NCI-H226 (cell line): ENCODE measurements at regions not wholly inside any gene's neighbourhood (a gene's known extent, or its start where the extent isn't known, plus 50 kb on each side); places are given as distances from the start of the nearest gene placed in this dataset.

ENCODE experiments used
- DNase-seq: peaks from one replicate; pipeline ENCODE4 v3.0.0-alpha.2; 2015

DNA sequence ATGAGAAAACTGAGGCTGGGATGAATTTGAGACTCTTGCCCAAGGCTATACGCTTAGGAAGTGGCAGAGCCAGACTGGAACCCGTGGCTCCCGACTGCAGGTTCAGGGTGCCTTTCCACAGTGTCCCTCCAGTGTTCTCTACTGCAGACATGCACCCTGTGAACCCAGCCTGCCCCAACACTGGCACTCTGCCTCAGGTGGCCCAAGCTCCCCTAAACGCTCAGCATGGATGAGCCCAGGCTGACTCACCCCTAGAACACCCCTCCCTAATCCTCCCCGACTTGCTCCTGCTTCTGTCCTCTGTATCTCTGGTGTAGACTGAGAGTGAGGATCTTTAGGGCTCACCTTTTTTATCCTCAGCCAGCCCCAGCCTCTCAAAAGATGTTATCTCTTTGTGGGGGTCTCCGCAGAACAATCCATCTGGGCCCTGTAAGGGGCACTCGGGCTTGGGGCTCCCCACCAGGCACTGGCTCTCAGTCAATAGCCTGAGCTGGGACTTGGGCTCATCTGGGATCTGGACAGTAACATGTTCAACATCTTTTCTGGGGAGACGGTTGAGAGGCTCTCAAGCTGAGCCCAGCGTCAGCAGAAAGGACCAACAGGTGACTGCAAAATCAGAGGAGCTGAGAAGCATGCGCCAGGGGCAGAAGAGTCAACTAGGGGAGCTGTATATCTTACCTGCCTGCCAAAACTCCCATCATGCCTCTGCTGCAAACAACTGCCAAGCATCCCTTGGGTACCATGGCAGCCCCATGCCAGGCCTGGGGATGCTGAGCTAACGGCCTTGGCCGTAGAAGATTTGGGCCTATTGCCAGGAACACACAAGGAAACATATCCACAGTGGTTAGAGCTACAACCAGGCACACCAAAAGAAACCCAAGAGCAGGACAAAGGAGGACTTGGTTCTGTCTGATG, 176.2 kb downstream of the BUD13 start:
- no peak for DNase-seq

DNA sequence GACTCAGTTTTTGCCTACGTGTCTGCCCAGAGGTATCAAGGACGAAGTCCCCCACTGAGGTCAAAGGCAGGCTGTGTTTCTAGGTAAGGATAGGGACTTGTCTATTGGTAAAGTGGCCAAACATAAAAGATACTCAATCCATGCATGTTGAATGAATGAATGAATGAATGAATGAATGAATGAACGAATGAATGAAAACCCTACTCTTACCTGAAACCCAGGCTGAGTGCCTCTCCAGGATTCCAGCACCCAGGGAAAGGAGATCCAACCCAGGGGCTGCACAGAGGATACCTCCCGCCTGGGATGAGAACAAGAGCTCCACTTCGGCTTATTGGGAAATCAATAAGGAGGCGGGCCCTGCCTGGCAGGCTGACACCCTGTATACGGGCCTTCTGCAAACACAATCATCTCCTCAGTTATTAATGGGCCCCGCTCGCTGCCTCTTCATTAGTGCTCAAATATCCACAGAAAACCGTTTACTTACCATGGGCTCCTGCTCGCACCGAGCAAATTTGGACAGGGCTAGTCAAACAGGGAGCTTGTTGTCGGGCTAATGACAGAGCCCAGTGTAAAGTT, 177.4 kb downstream of the BUD13 start:
- no peak for DNase-seq

- no peak for DNase-seq
Measured at GRCh38 chr11:116590844-116591570, 181.8 kb downstream of the BUD13 start.

DNA sequence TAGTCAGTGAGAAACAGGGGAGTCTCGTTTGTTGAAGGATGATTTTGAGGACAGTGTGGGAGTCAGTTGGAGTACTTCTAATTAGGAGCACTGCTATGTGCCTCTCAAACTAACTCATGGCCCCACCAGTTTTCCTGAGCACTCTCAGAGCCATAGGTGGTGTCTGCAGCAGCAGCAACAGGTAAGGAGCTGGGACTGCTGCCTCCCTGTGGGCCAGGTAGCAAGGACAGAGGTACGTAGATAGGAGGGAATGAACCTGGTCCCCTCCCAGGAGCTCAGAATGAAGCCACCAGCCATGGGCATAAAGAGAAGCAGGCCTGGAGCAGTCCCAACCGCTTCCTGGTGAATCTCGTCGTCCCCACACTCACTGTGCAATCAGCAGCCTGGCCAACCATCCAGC, 183.4 kb downstream of the BUD13 start:
- DNase-seq: no peak

GRCh38 chr11:116586392-116586791, 186.4 kb downstream of the BUD13 start:
- DNase-seq: no peak

- DNase-seq: no peak
Measured at GRCh38 chr11:116582571-116582970, 190.2 kb downstream of the BUD13 start.

DNA sequence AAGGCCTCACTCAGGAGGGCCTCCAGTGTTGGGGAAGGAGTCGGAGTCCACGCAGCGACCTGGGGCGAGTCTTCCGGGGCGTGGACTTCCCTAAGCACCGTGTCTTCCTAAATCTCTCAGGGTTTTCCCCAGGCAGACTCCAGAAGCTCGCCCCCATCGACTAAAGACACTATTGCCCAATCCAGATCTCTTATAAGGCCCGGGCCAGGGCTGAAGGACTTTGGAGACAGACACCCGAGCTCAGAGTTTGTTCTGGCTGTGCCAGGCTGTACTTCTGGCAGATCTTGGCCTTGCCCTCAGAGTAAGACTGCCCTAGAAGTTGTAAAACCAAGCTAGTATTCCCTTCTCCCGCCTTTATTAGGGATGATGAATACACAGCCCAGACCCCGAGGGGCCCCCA, 191.4 kb downstream of the BUD13 start:
- no peak for DNase-seq

- DNase-seq: no peak
Measured at GRCh38 chr11:116580799-116581198, 192.0 kb downstream of the BUD13 start.

DNA sequence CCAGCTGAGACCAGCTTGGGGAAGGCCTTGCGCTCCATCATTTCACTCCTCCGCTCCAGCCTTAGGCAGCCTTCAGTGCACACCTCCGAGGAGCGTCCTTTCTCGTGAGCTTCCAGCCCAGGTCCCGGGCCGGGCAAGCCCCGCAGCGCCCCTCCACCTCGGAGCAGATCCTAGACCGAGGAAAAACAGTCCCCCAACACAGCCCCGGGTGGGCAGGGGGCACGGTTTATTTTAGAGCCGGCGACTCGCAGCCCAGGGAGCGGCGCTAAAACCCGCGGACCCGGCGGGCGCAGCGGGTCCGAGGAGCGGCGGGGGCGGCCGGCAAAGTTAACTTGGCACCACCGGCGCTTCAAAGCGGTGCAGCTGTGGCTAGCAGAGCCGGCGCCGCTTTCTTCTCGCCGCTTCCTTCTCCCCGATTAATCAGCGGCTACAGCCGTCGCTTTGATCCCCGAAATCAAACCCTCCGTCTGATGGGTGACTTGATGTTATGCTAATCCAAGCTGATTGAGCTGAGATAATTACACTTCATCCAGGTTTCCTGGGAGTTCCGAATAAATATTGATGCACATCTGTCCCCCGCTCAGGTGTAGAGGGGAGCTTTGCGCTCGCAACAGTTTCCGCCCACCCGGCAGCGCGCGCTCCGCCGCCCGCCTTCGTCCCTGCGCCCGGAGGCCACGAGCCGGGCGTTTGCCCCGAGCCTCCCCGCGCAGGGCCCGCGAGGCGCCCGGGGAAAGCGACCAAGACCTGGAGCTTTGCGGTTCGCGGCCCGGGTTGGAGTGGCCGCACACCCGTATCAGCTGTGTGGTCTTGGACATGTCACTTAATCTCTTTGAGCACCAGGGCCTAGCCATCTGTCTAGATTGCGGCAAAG, 192.7 kb downstream of the BUD13 start:
- no peak for DNase-seq

GRCh38 chr11:116579031-116579653, 193.6 kb downstream of the BUD13 start:
- DNase-seq: no peak

GRCh38 chr11:116577956-116578355, 194.8 kb downstream of the BUD13 start:
- no peak for DNase-seq

DNA sequence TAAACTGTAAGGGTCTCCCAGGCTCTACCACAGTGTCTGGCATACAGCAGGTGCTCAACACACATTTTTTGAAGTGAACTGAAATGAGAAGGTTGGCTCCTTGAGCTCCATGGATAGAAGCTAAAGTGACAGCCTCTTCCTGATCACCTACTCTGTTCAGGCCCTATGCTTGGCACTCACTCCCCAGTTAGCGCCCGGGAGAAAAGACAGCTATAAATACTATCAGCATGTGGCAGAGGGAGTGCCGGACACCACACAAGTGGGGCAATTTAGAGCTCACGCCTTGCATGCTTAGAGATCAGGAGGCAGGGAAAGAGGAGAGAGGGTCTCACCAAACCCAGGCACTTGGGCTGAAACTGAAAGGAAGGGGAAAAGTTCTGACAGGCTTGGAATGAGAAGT, 195.5 kb downstream of the BUD13 start:
- DNase-seq: no peak

- DNase-seq: peak; percentile 13
Measured at GRCh38 chr11:116576526-116576925, 196.3 kb downstream of the BUD13 start.

- DNase-seq: no peak
Measured at GRCh38 chr11:116567721-116568242, 205.0 kb downstream of the BUD13 start.

DNA sequence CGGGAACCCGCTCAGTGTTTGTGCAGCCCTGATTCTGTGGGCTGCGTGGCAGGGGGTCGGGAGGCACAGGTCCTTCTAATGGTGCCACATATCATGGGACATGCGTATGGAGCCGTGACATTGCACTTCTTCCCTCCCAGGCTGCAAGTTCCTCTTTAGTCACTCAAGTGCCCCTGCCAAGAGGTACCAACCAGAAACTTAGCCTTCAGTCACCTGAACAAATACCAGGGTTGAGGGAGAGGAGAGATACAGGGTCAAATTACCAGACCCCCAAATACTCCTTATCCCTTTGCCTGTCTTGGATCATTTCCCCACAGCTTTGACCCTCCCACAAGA, 209.1 kb downstream of the BUD13 start:
- no peak for DNase-seq

GRCh38 chr11:116563028-116563711, 209.6 kb downstream of the BUD13 start:
- no peak for DNase-seq

DNA sequence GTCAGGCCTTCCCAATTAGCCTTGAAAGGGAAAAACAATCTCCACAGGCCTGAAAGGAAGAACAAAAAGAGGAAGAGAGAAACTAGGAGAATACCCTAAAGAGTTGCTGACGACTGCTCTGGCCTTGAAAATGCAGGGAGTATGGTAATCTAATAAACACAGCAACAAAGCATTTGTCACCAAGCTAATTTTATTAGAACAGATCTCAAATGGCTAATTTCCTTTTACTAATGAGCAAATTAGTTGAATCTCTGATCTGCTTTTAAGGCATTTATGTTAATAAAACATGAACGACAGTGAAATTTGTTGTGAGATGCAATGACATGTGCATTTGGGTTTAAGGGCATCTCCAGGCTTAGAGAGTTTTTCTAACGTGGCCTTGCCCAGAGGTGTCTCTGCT, 212.2 kb downstream of the BUD13 start:
- DNase-seq: no peak

- DNase-seq: peak; percentile 28
Measured at GRCh38 chr11:116558504-116559211, 214.1 kb downstream of the BUD13 start.

GRCh38 chr11:116557282-116557681, 215.5 kb downstream of the BUD13 start:
- peak; percentile 15 for DNase-seq

DNA sequence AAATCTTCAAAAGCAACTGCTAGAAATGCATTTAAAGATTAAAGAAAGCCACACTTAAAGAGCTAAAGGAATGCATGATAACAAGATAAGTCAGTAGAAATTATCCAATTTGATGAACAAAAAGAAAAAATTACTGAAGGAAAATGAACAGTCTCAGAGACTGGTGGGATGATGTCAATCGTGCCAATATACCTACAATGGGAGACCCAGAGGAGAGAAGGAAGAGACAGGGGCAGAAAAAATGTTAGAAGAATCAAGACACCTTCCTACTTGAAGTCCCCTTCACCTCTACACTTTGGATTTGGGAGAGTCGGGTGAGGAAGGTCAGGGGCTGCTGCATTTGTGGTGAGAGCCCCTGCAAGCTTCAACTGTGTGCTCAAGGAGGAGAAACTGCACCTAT, 216.3 kb downstream of the BUD13 start:
- no peak for DNase-seq

DNA sequence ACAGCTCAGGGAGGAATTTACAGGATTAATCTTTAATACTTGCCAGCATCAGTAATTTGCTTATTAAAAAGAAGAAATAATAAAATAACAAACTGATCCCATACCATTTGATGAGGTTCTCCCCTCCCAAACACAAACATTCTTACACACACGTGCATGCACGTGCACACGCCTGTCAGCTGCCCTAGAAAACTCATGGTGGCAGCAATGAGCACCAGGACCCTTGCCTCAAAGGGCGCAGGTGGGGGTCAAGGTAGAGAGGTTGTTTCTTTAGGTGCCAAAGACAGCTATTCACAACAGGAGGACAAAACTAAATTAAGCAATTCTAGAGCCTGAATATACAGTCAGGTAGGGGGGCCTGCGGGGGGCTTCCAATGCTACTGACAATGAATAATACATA, 219.3 kb downstream of the BUD13 start:
- no peak for DNase-seq
